Hepatocyte (in vitro differentiated cells): ENCODE measurements at regions not wholly inside any gene's neighbourhood (a gene's known extent, or its start where the extent isn't known, plus 50 kb on each side); places are given as distances from the start of the nearest gene placed in this dataset.

ENCODE experiments used
- CTCF ChIP-seq: fragments of 200-600 bp; sonication (generic); IDR thresholded peaks from 2 replicates; pipeline ENCODE4 v1.5.1; 2016; ENCODE audit warnings: antibody characterized with exemption, mild to moderate bottlenecking; ENCODE audit not compliant: poor library complexity
- EZH2 ChIP-seq: fragments of 200-600 bp; sonication (generic); IDR thresholded peaks from 2 replicates; pipeline ENCODE4 v1.6.1; 2016; ENCODE audit warnings: antibody characterized with exemption, mild to moderate bottlenecking, borderline replicate concordance

- TF ChIP-seq CTCF = no peak
- TF ChIP-seq EZH2 = no peak
Observed at GRCh38 chr15:67917636-67918035, 77.8 kb upstream of the RNU6-1 start.
